ENCODE measurements at regions not wholly inside any gene's neighbourhood (a gene's known extent, or its start where the extent isn't known, plus 50 kb on each side); places are given as distances from the start of the nearest gene placed in this dataset.
A peak's percentile ranks its signal among the peaks of the same experiment; 100 is the strongest.

DNA sequence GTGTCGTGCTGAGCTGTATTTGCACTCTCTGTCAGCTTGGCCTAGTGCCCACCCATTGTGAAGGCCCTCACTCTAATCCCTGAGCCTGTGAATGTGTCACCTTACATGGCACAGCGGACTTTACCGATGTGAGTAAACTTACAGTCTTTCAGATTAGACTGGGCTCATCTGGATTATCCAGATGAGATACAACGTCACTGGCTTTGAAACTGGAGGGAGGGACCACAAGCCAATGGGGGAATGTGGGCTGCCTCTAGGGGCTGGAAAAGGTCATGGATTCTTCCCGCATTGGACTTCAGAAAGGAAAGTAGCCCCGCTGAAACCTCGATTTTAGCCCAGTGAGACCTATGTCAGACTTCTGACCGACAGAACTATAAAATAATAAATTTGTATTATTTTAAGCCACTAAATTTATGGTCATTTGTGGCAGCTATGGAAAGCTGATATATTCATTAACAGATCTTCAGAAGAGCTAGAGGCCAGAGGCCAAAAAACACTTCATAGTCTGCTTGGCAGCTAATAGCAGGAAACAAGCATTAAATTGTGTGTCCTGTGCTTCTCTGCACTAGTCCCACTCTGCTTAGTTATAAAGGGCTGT is 139.0 kb upstream of the GAS1 start:
- H4K91ac ChIP-seq (replicated peaks; ENCODE audit: insufficient read length, low read length): no peak overlapping the region
- H3K18ac ChIP-seq (ENCODE audit: extremely low read depth, low read length): no peak overlapping the region
- H2BK15ac ChIP-seq (ENCODE audit: low read length): no peak overlapping the region
- H4K20me1 ChIP-seq (replicated peaks in 1 of 2; ENCODE audit: control insufficient read depth in 1 of 2, insufficient read depth in 2 of 2, low read length in 2 of 2): no peaks in the 10 kb centered on the region
- no peak overlapping the region for H3K56ac ChIP-seq (replicated peaks; ENCODE audit: insufficient read length, low read depth, low read length)
- H3K14ac ChIP-seq (ENCODE audit: insufficient read length): no peak overlapping the region
- no peaks in the 10 kb centered on the region for H3K27me3 ChIP-seq (replicated peaks in 1 of 4; ENCODE audit: control insufficient read depth in 3 of 4, extremely low read depth in 1 of 4, insufficient read depth in 3 of 4, low read length in 3 of 4)
- H2BK12ac ChIP-seq (ENCODE audit: low read depth, low read length): no peak overlapping the region
- H3K36me3 ChIP-seq (ENCODE audit: control insufficient read depth in 2 of 4, insufficient read depth in 4 of 4, low read length in 3 of 4): no peaks in the 10 kb centered on the region
- no peak overlapping the region for H2BK120ac ChIP-seq (replicated peaks; ENCODE audit: low read depth, low read length)
- 0 out of 2 replicates have a peak overlapping the region, but pooled peaks have one; percentile 57 for H2AFZ ChIP-seq (ENCODE audit: low read length)
- no peak overlapping the region for H3K9ac ChIP-seq (replicated peaks in 1 of 4; ENCODE audit: extremely low read depth in 1 of 4, low read depth in 3 of 4, low read length in 3 of 4)
- H3K27ac ChIP-seq (ENCODE audit: low read depth, low read length): no peak overlapping the region
- ChIA-PET POLR2A (ENCODE audit: partially characterized antibody) (no interaction called here), CTCF (ENCODE audit: partially characterized antibody) (no interaction called here)
- H2AK5ac ChIP-seq (ENCODE audit: low read depth, low read length): no peak overlapping the region
- H3K79me2 ChIP-seq (ENCODE audit: control insufficient read depth in 1 of 2, insufficient read depth in 2 of 2, low read length in 2 of 2): no peaks in the 10 kb centered on the region
- TF ChIP-seq SP2 (IDR thresholded peaks at IDR 0.05; ENCODE audit: low read length): no peak
- no peak for TF ChIP-seq EZH2 (IDR thresholded peaks at IDR 0.05; ENCODE audit: low read depth, low read length, severe bottlenecking)
- no peak for TF ChIP-seq CTCF (IDR thresholded peaks at IDR 0.05; ENCODE audit: control extremely low read depth in 1 of 3, insufficient read depth in 1 of 3, low read depth in 1 of 3, low read length in 3 of 3)
- H3K23me2 ChIP-seq (ENCODE audit: low read depth, low read length): no peaks in the 10 kb centered on the region
- H3K4me3 ChIP-seq (ENCODE audit: extremely low read depth in 1 of 4, insufficient read depth in 2 of 4, low read depth in 3 of 4, low read length in 4 of 4): no peak overlapping the region
- H3K4me2 ChIP-seq (ENCODE audit: insufficient read depth in 1 of 2, low read depth in 2 of 2, low read length in 2 of 2): no peak overlapping the region
- H3K4me1 ChIP-seq (replicated peaks in 1 of 4; ENCODE audit: control insufficient read depth in 3 of 4, insufficient read depth in 4 of 4, low read length in 3 of 4): no peaks in the 10 kb centered on the region
- H4K5ac ChIP-seq (ENCODE audit: insufficient read length, low read depth, low read length): no peak overlapping the region
- DNase-seq (ENCODE audit: low read depth in 1 of 2, low spot score in 2 of 2) (no peak), FAIRE-seq (no peak)
- WGBS, 2 experiments (ENCODE audit: extremely low coverage in 1 of 2, insufficient coverage in 1 of 2, insufficient read length in 1 of 2, insufficient replicate concordance in 2 of 2, low coverage in 1 of 2, low lambda C conversion rate in 2 of 2, missing lambda C conversion rate in 1 of 2): 96% methylated on average over 8 of the region's 8 CpGs; no CpG with 5 or more reads in 1 of the 2 experiments
- no peak overlapping the region for H3K4ac ChIP-seq (replicated peaks; ENCODE audit: insufficient read length, low read depth, low read length)
- H3K23ac ChIP-seq (ENCODE audit: insufficient read length): no peak overlapping the region
- 0 out of 2 replicates have a peak overlapping the region, but pooled peaks have one; percentile 18 for H4K8ac ChIP-seq (ENCODE audit: extremely low read depth, insufficient read depth, low read length)
- H3K9me3 ChIP-seq (ENCODE audit: insufficient read depth in 2 of 2, low read depth in 1 of 2, low read length in 1 of 2): no peaks in the 10 kb centered on the region
- H2BK5ac ChIP-seq (ENCODE audit: low read depth, low read length): no peak overlapping the region
- H2BK20ac ChIP-seq (ENCODE audit: low read length): no peak overlapping the region
- no peaks in the 10 kb centered on the region for H3K79me1 ChIP-seq (ENCODE audit: low read depth, low read length)
